ENCODE measurements at regions not wholly inside any gene's neighbourhood (a gene's known extent, or its start where the extent isn't known, plus 50 kb on each side); places are given as distances from the start of the nearest gene placed in this dataset.

- no peak for TF ChIP-seq POLR2A (IDR thresholded peaks at IDR 0.05)
- TF ChIP-seq CTCF (IDR thresholded peaks at IDR 0.05) = no peak
Observed at GRCh38 chr12:73057428-73057827, 785.3 kb downstream of the TRHDE start.

Measured in testis (tissue), 2 donors.